ENCODE measurements at regions not wholly inside any gene's neighbourhood (a gene's known extent, or its start where the extent isn't known, plus 50 kb on each side); places are given as distances from the start of the nearest gene placed in this dataset.

- TF ChIP-seq CTCF (conservative IDR thresholded peaks at IDR 0.05; ENCODE audit: low read length) (no peak), EZH2phosphoT487 (IDR thresholded peaks at IDR 0.05; ENCODE audit: borderline replicate concordance) (no peak)
These were observed 324.8 kb upstream of the TBL1XR1 start for GRCh38 chr3:177522051-177522450.

Data from Loucy (cell line).